Testis (tissue), 2 donors: ENCODE measurements at regions not wholly inside any gene's neighbourhood (a gene's known extent, or its start where the extent isn't known, plus 50 kb on each side); places are given as distances from the start of the nearest gene placed in this dataset.

Experiments used
- POLR2A ChIP-seq: fragments of 450-650 bp; IDR thresholded peaks from one replicate; pipeline ENCODE4 v1.6.1; 2017; ENCODE audit warnings: antibody characterized with exemption, mild to moderate bottlenecking, moderate library complexity
- TF ChIP-seq, protein P1 (sequence below), 3 experiments: fragments of 450-650 bp in 2 of 3; fragments of 200-600 bp in 1 of 3; sonication (generic) in 1 of 3; IDR thresholded peaks; one replicate each; pipeline ENCODE4 v1.5.1; 2016 to 2019; ENCODE audit warnings: antibody characterized with exemption in 3 of 3, mild to moderate bottlenecking in 2 of 3, moderate library complexity in 1 of 3

DNA sequence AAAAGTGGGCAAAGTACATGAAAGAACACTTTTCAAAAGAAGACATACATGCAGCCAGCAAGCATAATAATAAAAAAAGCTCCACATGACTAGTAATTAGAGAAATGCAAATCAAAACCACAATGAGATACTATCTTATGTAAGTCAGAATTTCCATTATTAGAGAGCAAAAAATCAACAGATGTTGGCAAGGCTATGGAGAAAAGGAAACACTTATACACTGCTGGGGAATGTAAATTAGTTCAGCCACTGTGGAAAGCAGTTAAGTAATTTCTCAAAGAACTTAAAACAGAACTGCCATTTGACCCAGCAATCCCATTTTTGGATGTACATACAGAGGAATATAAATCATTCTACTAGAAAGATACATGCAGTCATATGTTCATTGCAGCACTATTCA, 360.7 kb downstream of the NSUN3 start:
- TF ChIP-seq, protein P1, sequence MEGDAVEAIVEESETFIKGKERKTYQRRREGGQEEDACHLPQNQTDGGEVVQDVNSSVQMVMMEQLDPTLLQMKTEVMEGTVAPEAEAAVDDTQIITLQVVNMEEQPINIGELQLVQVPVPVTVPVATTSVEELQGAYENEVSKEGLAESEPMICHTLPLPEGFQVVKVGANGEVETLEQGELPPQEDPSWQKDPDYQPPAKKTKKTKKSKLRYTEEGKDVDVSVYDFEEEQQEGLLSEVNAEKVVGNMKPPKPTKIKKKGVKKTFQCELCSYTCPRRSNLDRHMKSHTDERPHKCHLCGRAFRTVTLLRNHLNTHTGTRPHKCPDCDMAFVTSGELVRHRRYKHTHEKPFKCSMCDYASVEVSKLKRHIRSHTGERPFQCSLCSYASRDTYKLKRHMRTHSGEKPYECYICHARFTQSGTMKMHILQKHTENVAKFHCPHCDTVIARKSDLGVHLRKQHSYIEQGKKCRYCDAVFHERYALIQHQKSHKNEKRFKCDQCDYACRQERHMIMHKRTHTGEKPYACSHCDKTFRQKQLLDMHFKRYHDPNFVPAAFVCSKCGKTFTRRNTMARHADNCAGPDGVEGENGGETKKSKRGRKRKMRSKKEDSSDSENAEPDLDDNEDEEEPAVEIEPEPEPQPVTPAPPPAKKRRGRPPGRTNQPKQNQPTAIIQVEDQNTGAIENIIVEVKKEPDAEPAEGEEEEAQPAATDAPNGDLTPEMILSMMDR (IDR thresholded peaks at IDR 0.05): no peak
- no peak for TF ChIP-seq POLR2A
